Glutamatergic neuron (in vitro differentiated cells): ENCODE measurements at regions not wholly inside any gene's neighbourhood (a gene's known extent, or its start where the extent isn't known, plus 50 kb on each side); places are given as distances from the start of the nearest gene placed in this dataset.

ENCODE experiments used
- DNase-seq: peaks from one replicate; pipeline ENCODE4 v3.0.0; 2022
- H3K27ac Mint-ChIP-seq: one replicate; pipeline ENCODE4 v1.8.0; 2020; ENCODE audit warnings: mild to moderate bottlenecking, mixed read lengths, inconsistent platforms; ENCODE audit not compliant: unreplicated experiment
- H3K27me3 Mint-ChIP-seq: one replicate; pipeline ENCODE4 v1.8.0; 2020; ENCODE audit warnings: mild to moderate bottlenecking, moderate library complexity, mixed read lengths, inconsistent platforms; ENCODE audit not compliant: unreplicated experiment
- H3K36me3 Mint-ChIP-seq: one replicate; pipeline ENCODE4 v1.8.0; 2020; ENCODE audit warnings: mild to moderate bottlenecking, mixed read lengths, inconsistent platforms; ENCODE audit not compliant: unreplicated experiment
- H3K4me1 Mint-ChIP-seq: one replicate; pipeline ENCODE4 v1.8.0; 2020; ENCODE audit warnings: mild to moderate bottlenecking, low read depth, mixed read lengths, inconsistent platforms; ENCODE audit not compliant: unreplicated experiment
- H3K4me3 Mint-ChIP-seq: one replicate; pipeline ENCODE4 v1.8.0; 2020; ENCODE audit warnings: mild to moderate bottlenecking, mixed read lengths, inconsistent platforms; ENCODE audit not compliant: unreplicated experiment
- H3K9me3 Mint-ChIP-seq: one replicate; pipeline ENCODE4 v1.8.0; 2020; ENCODE audit warnings: mild to moderate bottlenecking, moderate library complexity, mixed read lengths, inconsistent platforms; ENCODE audit not compliant: unreplicated experiment
- CTCF ChIP-seq: fragments of 200-600 bp; sonication (generic); IDR thresholded peaks from one replicate; pipeline ENCODE4 v1.5.0; 2021; ENCODE audit not compliant: partially characterized antibody, unreplicated experiment

GRCh38 chr16:85461022-85461813 is 151.9 kb upstream of the GSE1 start:
- no peaks in the 10 kb centered on the region for H3K36me3 Mint-ChIP-seq
- H3K4me3 Mint-ChIP-seq, result peak overlapping the region; percentile 78
- peaks cover 38% of the 10 kb centered on the region for H3K4me1 Mint-ChIP-seq
- no peak for TF ChIP-seq CTCF
- peaks cover 10% of the 10 kb centered on the region for H3K9me3 Mint-ChIP-seq
- DNase-seq, result peak; percentile 65
- peak overlapping the region; percentile 95 for H3K27ac Mint-ChIP-seq
- peaks cover 25% of the 10 kb centered on the region for H3K27me3 Mint-ChIP-seq

- Mint-ChIP-seq H3K4me3 (peak overlapping the region; percentile 89), H3K27ac (peak overlapping the region; percentile 95), H3K36me3 (no peaks in the 10 kb centered on the region), H3K9me3 (peaks cover 10% of the 10 kb centered on the region), H3K4me1 (peaks cover 31% of the 10 kb centered on the region), H3K27me3 (peaks cover 22% of the 10 kb centered on the region)
- no peak for TF ChIP-seq CTCF
- DNase-seq, result peak; percentile 86
Measured at GRCh38 chr16:85461814-85462713, 151.1 kb upstream of the GSE1 start.

GRCh38 chr16:85462714-85463611 is 150.2 kb upstream of the GSE1 start:
- H3K4me3 Mint-ChIP-seq, result peak overlapping the region; percentile 63
- TF ChIP-seq CTCF, result no peak
- H3K9me3 Mint-ChIP-seq, result peaks cover 10% of the 10 kb centered on the region
- H3K4me1 Mint-ChIP-seq, result peaks cover 36% of the 10 kb centered on the region
- no peak for DNase-seq
- H3K27ac Mint-ChIP-seq, result peak overlapping the region; percentile 43
- no peaks in the 10 kb centered on the region for H3K36me3 Mint-ChIP-seq
- peaks cover 22% of the 10 kb centered on the region for H3K27me3 Mint-ChIP-seq

GRCh38 chr16:85463672-85464382 is 149.3 kb upstream of the GSE1 start:
- no peak for TF ChIP-seq CTCF
- no peaks in the 10 kb centered on the region for H3K36me3 Mint-ChIP-seq
- H3K9me3 Mint-ChIP-seq, result peaks cover 10% of the 10 kb centered on the region
- DNase-seq, result no peak
- H3K27ac Mint-ChIP-seq, result peak overlapping the region; percentile 43
- H3K4me1 Mint-ChIP-seq, result peaks cover 36% of the 10 kb centered on the region
- peak overlapping the region; percentile 50 for H3K4me3 Mint-ChIP-seq
- H3K27me3 Mint-ChIP-seq, result peaks cover 22% of the 10 kb centered on the region
